NCI-H2227 treated with DMSO at 0.1 percent for 48 hours (cell line): ENCODE measurements at regions not wholly inside any gene's neighbourhood (a gene's known extent, or its start where the extent isn't known, plus 50 kb on each side); places are given as distances from the start of the nearest gene placed in this dataset.

ENCODE experiments used
- DNase-seq: peaks from one replicate; lab custom pipeline; 2025; lab: John Stamatoyannopoulos, UW

GRCh38 chr21:28644762-28645161, 347.9 kb downstream of the LTN1 start:
- DNase-seq, result no peak

- DNase-seq, result no peak
These were observed 349.8 kb downstream of the LTN1 start for GRCh38 chr21:28642891-28643290.

GRCh38 chr21:28641731-28642130, 350.9 kb downstream of the LTN1 start:
- no peak for DNase-seq

GRCh38 chr21:28640326-28640725, 352.4 kb downstream of the LTN1 start:
- DNase-seq, result no peak

- no peak for DNase-seq
These were observed 352.9 kb downstream of the LTN1 start for GRCh38 chr21:28639737-28640136.

- no peak for DNase-seq
These were observed 355.7 kb downstream of the LTN1 start for GRCh38 chr21:28636752-28637691.

GRCh38 chr21:28635541-28635940, 357.1 kb downstream of the LTN1 start:
- no peak for DNase-seq

GRCh38 chr21:28633839-28634555, 358.7 kb downstream of the LTN1 start:
- no peak for DNase-seq

GRCh38 chr21:28632755-28633408, 359.8 kb downstream of the LTN1 start:
- DNase-seq, result no peak

- DNase-seq, result no peak
These were observed 365.0 kb downstream of the LTN1 start for GRCh38 chr21:28627691-28628090.

- no peak for DNase-seq
These were observed 365.4 kb downstream of the LTN1 start for GRCh38 chr21:28627261-28627660.

- DNase-seq, result no peak
These were observed 368.1 kb downstream of the LTN1 start for GRCh38 chr21:28624626-28625025.

GRCh38 chr21:28617300-28617699, 375.4 kb downstream of the LTN1 start:
- DNase-seq, result no peak

GRCh38 chr21:28615276-28615675, 377.4 kb downstream of the LTN1 start:
- DNase-seq, result no peak

- no peak for DNase-seq
These were observed 377.9 kb downstream of the LTN1 start for GRCh38 chr21:28614791-28615190.

- DNase-seq, result no peak
These were observed 384.0 kb downstream of the LTN1 start for GRCh38 chr21:28608646-28609045.

- no peak for DNase-seq
These were observed 385.1 kb downstream of the LTN1 start for GRCh38 chr21:28607545-28607944.

GRCh38 chr21:28604946-28605537, 387.6 kb downstream of the LTN1 start:
- no peak for DNase-seq

- no peak for DNase-seq
These were observed 390.1 kb downstream of the LTN1 start for GRCh38 chr21:28602546-28602945.

- no peak for DNase-seq
These were observed 394.5 kb downstream of the LTN1 start for GRCh38 chr21:28598214-28598613.

GRCh38 chr21:28592205-28592865, 400.3 kb downstream of the LTN1 start:
- no peak for DNase-seq

GRCh38 chr21:28590676-28591075, 402.0 kb downstream of the LTN1 start:
- no peak for DNase-seq
